PFSK-1 (cell line): ENCODE measurements at regions not wholly inside any gene's neighbourhood (a gene's known extent, or its start where the extent isn't known, plus 50 kb on each side); places are given as distances from the start of the nearest gene placed in this dataset.

Experiments
- FOXP2 ChIP-seq: optimal IDR thresholded peaks from 2 replicates; pipeline ENCODE3; 2011; ENCODE audit warnings: borderline replicate concordance, control low read depth, inconsistent platforms; ENCODE audit not compliant: insufficient read depth; ENCODE audit errors: extremely low read length, extremely low read depth
- POLR2AphosphoS5 ChIP-seq: IDR thresholded peaks from 2 replicates; pipeline ENCODE4 v1.6.1; 2012; ENCODE audit warnings: low read depth, mild to moderate bottlenecking, control low read depth, low read length, moderate library complexity
- REST ChIP-seq, 2 experiments: IDR thresholded peaks; 2 replicates each; pipeline versions ENCODE4 v1.6.1 to v1.8.0; 2011 to 2012; ENCODE audit warnings: low read depth in 2 of 2, low read length in 2 of 2, control low read depth in 1 of 2, inconsistent platforms in 1 of 2, mild to moderate bottlenecking in 1 of 2, moderate library complexity in 1 of 2; ENCODE audit not compliant: insufficient read depth in 1 of 2
- SIN3A ChIP-seq: IDR thresholded peaks from 2 replicates; pipeline ENCODE4 v1.6.1; 2012; ENCODE audit warnings: mild to moderate bottlenecking, low read length, moderate library complexity, borderline replicate concordance; ENCODE audit not compliant: insufficient read depth
- TAF1 ChIP-seq: IDR thresholded peaks from 2 replicates; pipeline ENCODE4 v1.6.1; 2012; ENCODE audit warnings: low read length, control low read depth, borderline replicate concordance; ENCODE audit not compliant: insufficient read depth

- TF ChIP-seq POLR2AphosphoS5 (no peak), REST (IDR thresholded peaks at IDR 0.05; ENCODE audit: insufficient read depth in 1 of 2, low read depth in 2 of 2, low read length in 2 of 2) (no peak), SIN3A (no peak), TAF1 (no peak), FOXP2 (no peak)
Observed at GRCh38 chr4:31283679-31284078, 563.5 kb downstream of the PCDH7 start.

GRCh38 chr4:31290836-31291235 is 570.7 kb downstream of the PCDH7 start:
- TF ChIP-seq POLR2AphosphoS5, result no peak
- no peak for TF ChIP-seq REST (IDR thresholded peaks at IDR 0.05; ENCODE audit: insufficient read depth in 1 of 2, low read depth in 2 of 2, low read length in 2 of 2)
- no peak for TF ChIP-seq FOXP2

GRCh38 chr4:31291238-31291637 is 571.1 kb downstream of the PCDH7 start:
- TF ChIP-seq SIN3A, result no peak
- TF ChIP-seq FOXP2, result no peak
- TF ChIP-seq TAF1, result no peak
- TF ChIP-seq REST (IDR thresholded peaks at IDR 0.05; ENCODE audit: insufficient read depth in 1 of 2, low read depth in 2 of 2, low read length in 2 of 2), result no peak
- no peak for TF ChIP-seq POLR2AphosphoS5

GRCh38 chr4:31294655-31295480 is 574.7 kb downstream of the PCDH7 start:
- TF ChIP-seq TAF1, result no peak
- no peak for TF ChIP-seq SIN3A
- no peak for TF ChIP-seq POLR2AphosphoS5
- no peak for TF ChIP-seq FOXP2
- no peak for TF ChIP-seq REST (IDR thresholded peaks at IDR 0.05; ENCODE audit: insufficient read depth in 1 of 2, low read depth in 2 of 2, low read length in 2 of 2)

- no peak for TF ChIP-seq REST (IDR thresholded peaks at IDR 0.05; ENCODE audit: insufficient read depth in 1 of 2, low read depth in 2 of 2, low read length in 2 of 2)
- no peak for TF ChIP-seq POLR2AphosphoS5
- TF ChIP-seq SIN3A, result no peak
- no peak for TF ChIP-seq TAF1
- no peak for TF ChIP-seq FOXP2
Observed at GRCh38 chr4:31298737-31299136, 578.6 kb downstream of the PCDH7 start.
